ENCODE measurements at regions not wholly inside any gene's neighbourhood (a gene's known extent, or its start where the extent isn't known, plus 50 kb on each side); places are given as distances from the start of the nearest gene placed in this dataset.
"Not testable (repeated sequence)": the region's sequence is repeated elsewhere in the genome, so short reads cannot be mapped to it uniquely, and the experiment has no call there.

DNA sequence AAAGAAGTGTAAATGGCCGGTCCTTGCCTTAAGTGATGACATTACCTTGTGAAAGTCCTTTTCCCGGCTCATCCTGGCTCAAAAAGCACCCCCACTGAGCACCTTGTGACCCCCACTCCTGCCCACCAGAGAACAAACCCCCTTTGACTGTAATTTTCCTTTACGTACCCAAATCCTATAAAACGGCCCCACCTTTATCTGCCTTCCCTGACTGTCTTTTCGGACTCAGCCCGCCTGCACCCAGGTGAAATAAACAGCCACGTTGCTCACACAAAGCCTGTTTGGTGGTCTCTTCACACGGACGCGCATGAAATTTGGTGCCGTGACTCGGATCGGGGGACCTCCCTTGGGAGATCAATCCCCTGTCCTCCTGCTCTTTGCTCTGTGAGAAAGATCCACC, 112.4 kb downstream of the NPY start:
- not testable (repeated sequence) for DNase-seq

DNA sequence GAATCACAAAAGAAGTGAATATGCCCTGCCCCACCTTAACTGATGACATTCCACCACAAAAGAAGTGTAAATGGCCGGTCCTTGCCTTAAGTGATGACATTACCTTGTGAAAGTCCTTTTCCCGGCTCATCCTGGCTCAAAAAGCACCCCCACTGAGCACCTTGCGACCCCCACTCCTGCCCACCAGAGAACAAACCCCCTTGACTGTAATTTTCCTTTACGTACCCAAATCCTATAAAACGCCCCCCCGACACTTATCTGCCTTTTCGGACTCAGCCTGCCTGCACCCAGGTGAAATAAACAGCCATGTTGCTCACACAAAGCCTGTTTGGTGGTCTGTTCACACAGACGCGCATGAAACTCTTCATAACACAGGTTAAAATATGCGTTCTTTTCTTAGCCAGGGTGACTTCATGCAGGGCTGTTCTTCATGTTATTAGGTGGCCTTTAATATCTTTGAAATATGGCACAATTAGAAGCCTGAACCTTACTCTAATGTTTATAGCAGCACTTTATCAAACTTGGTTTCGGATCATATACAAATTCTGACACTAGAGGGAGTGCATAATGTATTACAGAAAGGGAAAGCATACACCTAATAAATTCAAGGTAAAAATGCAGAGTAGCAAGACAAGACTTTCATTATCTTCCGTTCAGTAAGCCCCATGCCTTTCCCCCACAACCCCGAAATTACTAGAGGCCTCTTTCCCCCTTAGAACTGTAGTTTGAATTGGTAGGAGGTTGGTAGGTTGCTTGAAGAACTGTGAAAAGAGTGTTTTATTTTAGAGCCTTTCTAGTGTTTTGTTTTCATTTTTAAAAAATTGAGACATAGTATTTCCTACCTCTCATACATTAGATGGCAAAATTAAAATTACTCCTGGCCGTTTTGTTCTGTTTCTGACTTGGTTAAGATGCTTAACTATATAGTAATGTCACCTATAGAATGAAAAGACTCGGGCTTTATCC, 117.9 kb downstream of the NPY start:
- peak; percentile 37 for DNase-seq

DNA sequence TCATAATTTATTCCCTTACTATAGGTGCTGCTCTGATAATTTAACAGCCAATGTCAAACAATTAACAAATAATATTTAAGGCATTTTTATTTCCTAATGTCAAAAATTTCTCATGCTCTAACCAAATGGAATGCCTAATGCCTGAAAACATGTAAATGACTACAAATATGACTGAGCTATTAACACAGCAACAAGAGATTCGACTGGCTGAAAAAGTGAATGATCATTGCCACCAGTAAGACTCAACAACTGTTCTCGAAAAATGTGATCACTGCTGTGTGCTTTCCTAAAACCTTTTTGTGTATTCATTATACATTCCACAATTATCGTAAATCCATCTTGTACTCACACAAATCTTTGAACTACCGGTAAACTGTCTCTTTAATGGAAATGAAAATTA, 118.7 kb downstream of the NPY start:
- DNase-seq, result no peak

DNA sequence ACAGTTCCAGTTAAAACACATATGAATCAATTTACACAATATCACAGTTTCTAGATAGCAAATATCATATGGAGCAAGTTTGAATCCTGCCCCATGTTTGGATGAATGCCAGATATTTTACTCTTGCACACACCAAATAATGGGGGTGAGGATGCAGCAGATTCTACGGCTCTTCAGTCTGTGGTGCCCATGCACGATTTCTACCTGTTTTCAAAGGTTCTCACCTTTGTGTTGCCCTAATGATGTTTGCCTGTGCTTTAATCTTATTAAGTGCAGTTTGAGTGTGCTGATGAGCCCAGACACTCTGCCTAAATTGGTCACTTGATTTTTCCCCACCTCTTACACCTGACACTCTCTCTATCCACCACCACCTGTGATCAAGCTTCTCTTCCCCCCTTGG, 119.6 kb downstream of the NPY start:
- no peak for DNase-seq

DNA sequence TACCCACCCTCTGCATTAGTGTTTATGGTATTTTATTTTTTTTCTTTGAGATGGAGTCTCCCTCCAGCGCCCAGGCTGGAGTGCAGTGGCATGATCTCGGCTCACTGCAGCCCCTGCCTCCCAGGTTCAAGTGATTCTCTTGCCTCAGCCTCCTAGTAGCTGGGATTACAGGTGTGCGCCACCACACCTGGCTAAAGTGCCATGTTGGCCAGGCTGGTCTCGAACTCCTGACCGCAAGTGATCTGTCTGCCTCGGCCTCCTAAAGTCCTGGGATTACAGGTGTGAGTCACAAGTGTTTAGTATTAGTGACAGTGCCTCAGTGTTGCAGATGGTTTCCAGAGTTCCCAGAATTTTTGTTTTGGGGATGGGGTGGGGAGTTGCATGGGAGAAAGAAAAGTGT, 120.3 kb downstream of the NPY start:
- DNase-seq, result no peak

GRCh38 chr7:24405002-24405401, 121.0 kb downstream of the NPY start:
- no peak for DNase-seq

DNA sequence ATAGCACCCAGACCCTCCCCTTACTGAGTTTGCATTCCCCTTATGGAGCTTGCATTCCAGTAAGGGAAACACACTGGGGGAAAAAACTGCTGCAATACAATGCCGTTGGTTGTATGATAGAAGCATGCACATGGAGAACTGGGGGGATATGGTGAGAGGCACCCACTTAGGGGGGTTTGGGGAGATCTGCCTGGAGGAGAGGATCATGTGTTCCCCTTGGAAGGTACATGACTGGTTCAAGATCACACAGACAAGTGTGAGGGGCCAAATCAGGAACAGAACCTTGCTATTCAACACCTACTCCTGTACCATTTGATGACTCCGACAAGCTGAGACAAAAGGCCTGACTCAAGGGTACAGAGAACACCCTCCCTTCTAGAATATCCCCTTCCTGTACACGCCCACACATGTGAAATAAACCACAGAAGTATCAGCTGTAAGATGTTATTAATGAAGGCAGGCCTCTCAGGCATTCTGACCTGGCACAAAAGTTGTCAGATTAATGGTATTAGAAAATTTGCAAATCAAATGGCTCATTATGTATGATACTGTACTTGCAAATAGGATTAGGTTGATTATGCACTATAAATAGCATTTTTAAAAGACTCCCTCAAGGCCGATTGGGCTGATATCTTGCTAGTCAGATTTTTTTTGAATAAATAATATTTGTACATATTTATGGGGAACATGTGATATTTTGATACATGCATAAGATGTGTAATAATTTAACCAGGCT, 122.2 kb downstream of the NPY start:
- DNase-seq, result no peak

- no peak for DNase-seq
Observed at GRCh38 chr7:24406789-24407299, 122.9 kb downstream of the NPY start.

DNA sequence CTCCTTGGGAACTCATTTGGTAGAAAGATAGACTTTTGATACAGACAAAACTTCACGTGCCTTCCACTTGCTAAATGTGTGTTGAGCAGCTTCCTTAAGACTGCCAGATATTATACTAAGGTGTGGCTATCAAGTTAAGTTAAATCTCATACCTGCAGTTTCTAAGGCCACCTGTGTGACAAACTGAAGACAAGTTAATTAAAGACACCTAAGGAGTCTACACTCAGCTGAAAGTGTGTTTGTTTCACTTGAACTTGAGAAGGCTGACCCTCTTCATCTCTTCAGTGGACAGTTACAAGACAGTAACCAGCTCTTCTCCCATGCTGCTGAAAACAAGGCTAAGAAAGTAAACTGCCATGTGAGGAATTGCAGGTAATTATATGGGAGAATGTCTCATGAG, 124.0 kb downstream of the NPY start:
- no peak for DNase-seq

- no peak for DNase-seq
Observed at GRCh38 chr7:24408798-24409430, 124.9 kb downstream of the NPY start.

- no peak for DNase-seq
Observed at GRCh38 chr7:24409431-24410024, 125.5 kb downstream of the NPY start.

DNA sequence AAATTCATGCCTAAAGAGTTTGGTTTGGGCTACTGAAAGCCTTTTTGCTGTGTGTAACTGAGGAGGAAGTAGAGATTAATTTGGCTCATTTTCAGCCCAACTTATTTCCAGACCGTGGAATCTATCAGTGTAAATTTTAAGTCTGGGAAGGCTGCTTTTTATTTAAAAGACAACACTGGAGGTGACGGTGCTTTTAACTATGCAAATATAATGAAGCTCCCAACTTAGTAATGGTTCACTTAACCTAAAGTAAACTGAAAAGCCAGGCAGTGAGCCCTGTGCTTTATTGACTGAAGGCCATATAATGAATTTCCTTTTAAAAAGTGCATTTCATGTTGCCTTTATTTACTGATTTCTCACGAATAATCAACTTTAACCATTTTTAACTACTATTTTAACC, 127.2 kb downstream of the NPY start:
- DNase-seq, result no peak

DNA sequence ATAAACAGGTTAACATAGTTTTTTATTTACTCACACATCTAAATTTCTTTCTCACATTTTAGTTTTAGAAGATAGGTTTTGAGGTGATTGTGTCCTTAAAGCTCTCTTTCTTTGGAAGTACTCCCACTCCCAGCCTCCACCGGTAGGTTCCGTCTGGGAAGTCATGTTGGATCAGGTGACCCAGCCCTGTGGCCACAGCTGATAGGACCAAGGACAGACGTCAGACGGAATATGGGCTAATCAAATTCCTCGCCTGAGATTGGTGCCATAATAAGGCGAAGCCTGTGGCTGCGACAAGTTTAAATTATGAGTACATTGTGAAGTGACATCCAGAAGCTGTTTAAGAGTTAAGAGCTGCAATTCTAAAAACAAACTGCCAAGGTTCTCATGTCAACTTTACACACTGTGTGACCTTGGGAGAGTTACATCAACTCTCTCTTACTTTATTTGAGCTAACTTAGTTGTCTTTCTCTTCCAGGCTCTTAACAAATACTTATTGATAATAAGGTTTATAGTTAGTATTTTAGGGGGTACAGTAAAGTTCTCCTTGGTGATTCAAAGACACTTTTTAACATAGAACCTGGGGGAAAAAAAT, 133.6 kb downstream of the NPY start:
- DNase-seq, result no peak

GRCh38 chr7:24419077-24419476, 135.1 kb downstream of the NPY start:
- no peak for DNase-seq

DNA sequence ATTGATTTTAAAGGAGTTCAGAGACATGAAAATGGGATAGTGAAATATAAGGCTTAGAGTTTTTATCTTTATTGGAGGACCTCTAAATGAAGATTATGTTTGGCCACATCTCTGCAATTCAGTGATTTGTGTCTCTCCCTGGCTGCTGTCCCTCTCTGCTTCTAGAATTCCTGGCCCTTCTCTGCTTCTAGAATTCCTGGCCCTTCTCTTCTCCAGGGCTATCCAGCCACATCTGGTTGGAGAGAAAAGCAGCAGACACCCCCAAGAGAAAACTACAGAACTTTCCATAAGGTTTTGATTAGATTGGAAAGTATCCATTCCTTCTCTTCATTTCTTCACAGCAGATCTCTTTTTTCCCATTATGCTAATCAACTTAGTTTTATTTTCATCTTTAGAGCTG, 135.5 kb downstream of the NPY start:
- no peak for DNase-seq

DNA sequence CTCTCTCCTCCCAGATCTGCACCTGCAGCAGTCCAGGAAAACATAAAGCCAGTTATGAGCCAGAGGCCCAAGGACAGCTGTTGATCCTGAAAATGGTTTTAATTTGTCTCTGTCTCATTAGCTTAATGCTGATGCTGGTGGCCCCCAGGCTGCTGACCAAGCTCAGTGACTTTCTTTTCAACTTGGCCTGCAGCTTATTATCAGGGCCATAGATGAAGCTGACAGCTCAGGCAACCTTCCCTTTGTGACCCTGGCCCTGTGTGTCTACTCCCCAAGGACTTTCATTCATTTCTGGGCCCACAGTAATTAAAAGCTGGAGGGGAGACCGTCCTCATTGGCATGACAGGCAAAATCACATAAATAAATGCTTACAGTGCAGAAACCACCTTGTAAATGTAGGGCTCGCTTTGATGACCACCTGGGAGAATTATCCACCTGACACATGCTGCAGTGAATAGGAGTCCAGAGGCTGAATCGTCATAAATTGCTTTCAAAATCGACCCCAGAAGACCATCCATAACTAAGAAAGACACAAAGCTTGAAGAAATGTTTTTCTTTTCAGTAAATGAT, 138.5 kb downstream of the NPY start:
- no peak for DNase-seq

DNA sequence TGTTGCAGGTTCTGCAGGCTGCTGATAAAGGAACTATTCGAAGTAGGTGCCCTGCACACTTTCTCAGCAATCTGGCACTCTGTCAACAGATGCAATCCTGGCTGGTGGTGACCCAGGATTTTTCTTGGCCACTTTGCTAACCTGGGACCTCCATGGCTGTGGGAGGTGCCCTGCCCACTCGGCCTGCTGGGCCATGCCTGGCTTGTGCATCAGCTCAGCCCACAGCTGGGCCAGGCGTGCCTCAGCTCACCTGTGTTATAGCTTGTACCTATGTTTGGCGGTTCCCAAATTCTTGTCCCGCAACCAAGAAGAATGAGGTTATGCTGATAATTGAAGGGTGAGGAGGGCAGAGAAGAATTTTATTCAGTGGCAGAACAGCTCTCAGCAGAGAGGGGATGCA, 141.7 kb downstream of the NPY start:
- DNase-seq, result no peak

DNA sequence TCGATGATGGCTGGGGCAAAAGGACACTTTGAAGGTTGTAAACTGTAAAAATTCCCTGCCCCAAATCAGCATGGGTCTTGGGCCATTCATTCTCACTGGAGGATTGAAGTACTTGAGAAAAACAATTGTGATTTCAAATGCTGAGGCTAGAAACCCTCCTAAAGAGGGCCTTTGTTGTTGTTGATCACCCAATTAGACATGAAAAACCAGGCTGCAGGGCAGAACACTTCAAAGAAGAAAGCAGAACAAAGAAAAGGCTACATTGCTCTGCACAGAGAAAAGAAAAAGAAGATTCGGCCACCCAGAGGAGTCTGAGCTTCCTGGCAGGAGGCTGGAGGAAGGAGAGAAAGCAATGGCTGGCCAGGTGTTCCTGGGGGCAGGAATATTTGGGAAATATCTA, 143.1 kb downstream of the NPY start:
- DNase-seq, result no peak

DNA sequence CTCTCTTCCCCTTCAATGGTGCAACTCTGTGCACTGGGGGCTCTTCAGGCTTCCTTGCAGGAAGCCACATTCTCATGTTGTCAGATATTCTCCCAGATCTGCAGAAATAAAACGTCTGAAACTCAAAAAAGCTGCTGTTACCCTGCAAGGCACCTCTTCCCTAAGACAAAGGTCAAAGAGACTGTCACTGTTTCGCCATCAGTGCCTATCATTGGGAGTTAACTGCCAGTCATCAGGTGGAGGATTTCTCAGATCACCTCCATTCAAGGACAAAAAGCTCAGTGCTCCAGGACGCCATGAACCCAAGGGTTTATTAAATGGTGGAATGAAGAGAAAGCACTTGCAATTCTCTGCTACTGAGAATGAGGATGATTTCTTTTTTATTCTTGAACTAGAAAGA, 144.6 kb upstream of the PALS2 start:
- DNase-seq, result no peak

DNA sequence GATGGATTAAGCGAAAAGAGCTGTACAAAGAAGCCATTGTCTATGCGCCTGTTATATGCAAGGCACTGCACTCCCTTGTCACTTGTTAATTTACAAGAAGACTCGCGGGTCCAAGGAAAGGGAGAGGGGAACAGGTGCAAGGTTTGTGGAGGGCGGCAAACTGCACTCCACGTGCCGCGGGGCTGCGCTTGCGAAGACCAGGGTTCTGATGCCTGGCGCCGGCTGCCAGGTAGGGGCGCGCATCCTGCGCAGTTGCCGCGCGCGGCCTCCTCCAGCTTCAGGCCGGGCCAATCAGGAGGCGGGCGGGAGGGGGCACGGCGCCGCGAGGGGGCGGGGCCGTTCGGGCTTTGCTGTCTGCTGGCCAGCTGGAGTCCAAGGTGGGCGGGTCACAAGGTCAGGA, 140.6 kb upstream of the PALS2 start:
- no peak for DNase-seq

GRCh38 chr7:24434972-24435371, 138.3 kb upstream of the PALS2 start:
- DNase-seq, result no peak
